NCI-H187 treated with DMSO at 0.1 percent for 48 hours (cell line): ENCODE measurements at regions not wholly inside any gene's neighbourhood (a gene's known extent, or its start where the extent isn't known, plus 50 kb on each side); places are given as distances from the start of the nearest gene placed in this dataset.

ENCODE experiments used
- DNase-seq: peaks from one replicate; lab custom pipeline; 2025; lab: John Stamatoyannopoulos, UW

- no peak for DNase-seq
Observed at GRCh38 chr2:236656166-236656565, 86.5 kb downstream of the ACKR3 start.

DNA sequence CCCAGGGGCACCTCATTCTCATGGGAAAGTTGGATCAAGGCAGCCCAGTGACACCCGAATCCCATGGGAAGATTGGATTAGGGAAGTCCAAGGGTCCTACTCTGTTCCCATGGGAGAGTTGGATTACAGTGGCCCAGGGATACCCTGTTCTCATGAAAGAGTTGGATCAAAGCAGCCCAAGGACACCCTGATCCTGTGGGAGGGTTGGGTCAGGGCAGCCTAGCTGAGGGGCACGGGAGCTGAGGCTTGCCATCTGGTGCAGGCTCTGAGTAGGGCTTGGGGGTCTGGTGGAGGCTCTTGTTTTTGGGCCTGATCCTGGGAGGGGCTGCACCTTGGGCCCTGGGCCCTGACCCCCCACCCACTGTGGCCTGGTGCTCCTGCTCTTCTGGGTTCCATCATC lies 87.1 kb downstream of the ACKR3 start:
- no peak for DNase-seq

- DNase-seq: no peak
Observed at GRCh38 chr2:236657215-236657614, 87.6 kb downstream of the ACKR3 start.

DNA sequence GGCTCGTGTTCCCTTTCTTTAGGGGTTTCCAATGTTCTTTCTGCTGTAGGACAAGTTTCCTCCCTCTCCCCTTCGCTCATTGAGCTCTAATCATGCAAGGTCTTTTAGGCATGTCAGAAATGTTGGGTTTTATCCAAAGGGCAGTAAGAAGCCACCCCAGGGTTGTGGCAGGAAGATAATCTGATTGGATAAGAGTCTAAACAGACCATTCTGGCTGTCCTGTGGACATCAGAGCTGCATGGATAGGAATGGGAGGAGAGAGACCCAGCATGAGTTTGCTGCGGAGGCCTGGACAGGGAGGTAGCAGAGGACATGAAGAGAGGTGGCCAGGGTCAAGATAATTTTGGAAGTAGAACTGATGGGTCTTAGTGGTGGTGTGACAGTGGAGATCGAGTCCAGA lies 88.2 kb downstream of the ACKR3 start:
- DNase-seq: no peak

- DNase-seq: no peak
Observed at GRCh38 chr2:236658974-236659757, 89.5 kb downstream of the ACKR3 start.

- peak; percentile 76 for DNase-seq
Observed at GRCh38 chr2:236659758-236660150, 90.1 kb downstream of the ACKR3 start.

DNA sequence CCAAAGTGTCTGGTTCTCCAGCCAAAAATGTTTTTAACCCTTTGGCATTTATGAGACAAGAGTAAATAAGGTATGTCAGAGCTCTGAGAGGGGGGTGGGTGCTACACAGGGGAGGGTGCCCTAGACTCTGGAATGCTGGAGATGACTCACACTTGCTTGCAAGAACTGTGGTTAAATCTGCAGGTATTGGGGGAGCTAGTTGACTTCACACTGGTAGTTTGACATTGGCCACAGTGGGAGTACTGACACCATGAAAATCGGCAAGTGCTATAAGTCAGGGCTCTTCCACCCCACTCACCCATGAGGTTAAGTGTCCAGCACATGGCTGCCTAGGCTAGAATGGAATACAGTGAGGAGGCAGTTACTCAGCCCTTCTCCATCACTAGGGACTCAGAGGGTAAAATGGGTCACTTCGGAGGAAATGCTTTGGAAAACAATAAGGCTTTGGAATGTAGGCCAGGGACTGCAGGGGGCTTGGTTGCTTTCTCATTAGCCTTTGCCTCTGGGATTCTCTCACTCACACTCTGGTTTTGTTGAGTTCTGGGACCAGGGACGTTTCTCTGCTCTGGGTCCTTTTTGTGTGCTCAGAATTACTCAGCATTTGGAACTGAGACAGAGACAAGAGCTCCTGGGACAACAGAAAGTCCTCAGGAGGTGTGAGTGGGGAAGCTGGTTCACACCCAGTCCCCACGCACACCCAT lies 91.6 kb downstream of the ACKR3 start:
- no peak for DNase-seq

DNA sequence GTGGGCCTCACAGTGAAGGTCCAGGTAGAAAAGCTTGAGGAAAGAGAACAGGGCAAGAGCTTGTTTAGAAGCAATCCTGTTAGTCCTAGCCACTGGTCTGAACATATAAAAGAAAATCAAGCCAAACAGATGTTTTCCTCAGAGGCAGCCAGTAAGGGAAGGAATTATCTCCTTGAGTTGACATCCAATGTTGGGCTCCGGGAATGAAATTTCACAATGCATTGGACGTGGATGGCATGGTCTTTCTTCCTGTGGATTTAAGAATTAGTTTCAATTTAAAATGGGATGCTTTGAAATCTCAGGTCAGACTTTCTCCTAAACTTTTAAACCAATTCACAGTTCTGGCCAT lies 92.1 kb downstream of the ACKR3 start:
- DNase-seq: no peak

DNA sequence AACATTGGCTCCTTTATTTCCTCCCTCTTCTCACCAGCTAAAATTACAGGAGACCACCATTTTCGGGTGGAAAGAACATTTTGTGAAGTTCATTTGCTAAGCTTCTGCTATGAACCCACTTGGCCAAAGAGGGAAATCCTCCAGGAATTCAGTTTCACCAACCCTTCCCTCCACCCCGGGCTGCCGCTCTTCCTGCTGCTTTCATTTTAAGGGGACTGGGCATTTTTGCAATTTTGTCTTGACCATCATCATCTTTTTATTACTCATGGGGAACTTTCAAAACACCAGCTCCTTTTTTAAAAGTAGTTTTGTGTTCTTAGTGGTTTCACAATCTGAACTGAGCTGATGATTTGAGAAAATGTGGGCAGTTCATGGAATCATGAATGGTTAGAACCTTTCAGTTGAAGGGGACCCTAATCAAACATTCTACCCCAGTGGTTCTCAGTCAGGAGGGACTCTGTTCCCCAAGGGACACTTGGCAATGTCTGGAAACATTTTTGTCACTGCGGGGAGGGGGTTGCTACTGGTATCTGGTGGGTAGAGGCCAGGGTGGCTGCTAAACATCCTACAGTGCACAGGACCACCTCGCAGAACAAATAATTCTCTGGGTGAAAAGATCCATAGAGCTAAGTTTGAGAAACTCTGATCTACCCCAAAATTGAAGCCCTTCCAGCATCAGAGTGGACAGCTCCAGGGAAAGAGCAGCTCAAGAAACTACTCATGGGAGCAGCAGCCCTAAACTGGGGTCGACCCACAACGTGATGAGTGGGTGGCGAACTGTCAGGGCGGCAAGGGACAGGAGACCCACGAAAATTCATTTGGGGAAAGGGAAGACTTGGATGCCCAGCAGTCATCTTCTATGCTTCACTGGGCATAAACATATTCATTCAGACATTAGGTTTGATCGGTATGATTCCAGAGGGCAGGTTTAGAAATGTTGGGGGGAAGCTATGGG lies 92.9 kb downstream of the ACKR3 start:
- DNase-seq: no peak

GRCh38 chr2:236663287-236664101 lies 93.9 kb downstream of the ACKR3 start:
- DNase-seq: no peak

DNA sequence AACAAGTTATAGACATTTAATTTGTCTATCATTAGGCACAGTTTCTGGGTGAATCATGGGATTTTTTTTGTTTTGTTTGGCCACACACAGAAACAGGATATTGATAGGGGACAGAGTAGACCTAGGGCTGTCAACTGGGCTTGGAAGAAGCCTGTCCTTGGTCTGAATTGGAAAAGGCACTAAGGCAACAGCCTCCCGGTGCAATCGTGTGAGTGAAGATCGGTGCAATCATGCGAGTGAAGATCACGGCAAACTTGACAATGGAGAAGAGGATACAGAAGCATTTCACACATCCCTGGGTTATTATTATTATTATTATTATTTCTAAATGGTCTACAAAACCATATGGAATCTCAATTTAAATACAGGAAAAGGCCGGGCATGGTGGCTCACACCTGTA lies 94.5 kb downstream of the ACKR3 start:
- no peak for DNase-seq

DNA sequence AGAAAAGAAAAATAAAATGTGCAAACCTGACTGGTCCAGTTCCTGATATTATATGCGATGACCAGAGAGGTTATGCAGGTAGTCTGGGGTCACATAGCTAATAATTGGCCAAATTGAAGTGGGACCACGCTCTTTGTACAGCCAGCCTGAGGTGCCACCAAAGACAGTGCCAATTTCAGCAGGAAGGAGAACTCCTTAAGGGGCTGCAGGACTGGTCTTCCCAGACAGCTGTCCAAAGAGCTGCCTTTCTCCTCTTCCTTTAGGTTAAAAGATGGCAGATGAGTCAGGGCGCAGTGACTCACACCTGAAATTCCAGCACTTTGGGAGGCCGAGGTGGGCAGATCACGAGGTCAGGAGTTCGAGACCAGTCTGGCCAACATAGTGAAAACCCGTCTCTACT lies 95.5 kb downstream of the ACKR3 start:
- no peak for DNase-seq

GRCh38 chr2:236665572-236666118 lies 96.0 kb downstream of the ACKR3 start:
- DNase-seq: no peak

DNA sequence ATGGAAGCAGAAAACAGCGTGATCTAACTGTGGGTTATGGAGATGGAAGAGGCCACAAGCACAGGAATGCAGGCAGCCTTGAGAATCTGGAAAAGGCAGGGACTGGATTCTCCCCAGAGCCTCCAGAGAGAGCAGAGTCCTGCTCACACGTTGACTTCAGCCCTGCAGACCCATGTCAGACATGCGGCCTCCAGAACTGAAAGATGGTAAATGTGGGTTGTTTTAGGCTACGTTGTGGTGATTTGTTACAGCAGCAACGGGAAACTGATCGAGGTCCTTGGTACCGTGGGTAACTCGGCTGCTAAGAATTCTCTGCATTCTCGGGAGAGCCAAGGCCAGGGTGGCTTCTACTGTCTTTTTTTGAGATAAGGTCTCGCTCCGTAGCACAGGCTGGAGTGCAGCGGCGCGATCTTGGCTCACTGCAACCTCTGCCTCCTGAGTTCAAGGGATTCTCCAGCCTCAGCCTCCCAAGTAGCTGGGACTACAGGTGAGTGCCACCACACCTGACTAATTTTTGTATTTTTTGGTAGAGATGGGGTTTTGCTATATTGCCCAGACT lies 97.1 kb downstream of the ACKR3 start:
- no peak for DNase-seq

DNA sequence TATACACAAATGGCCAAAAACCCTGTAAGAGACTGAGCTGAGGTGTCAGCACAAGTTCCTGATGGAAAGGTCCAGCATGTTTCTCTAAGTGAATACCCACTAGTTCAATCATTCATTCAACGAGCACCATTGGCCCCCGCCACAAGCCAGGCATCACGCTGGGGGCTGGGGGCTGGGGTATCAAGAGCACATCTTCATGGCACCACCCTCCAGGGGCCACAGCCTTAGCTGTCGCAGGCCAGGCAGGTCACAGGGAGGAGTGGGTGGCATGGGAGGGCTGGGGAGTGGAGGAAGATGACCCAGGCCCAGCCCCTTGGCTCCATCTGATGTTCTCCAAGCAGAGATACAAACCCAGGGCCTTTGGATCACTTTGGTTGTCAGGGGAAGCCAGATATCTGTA lies 97.9 kb downstream of the ACKR3 start:
- no peak for DNase-seq

GRCh38 chr2:236668531-236668969 lies 98.9 kb downstream of the ACKR3 start:
- no peak for DNase-seq

- no peak for DNase-seq
Observed at GRCh38 chr2:236670235-236670620, 100.6 kb downstream of the ACKR3 start.

DNA sequence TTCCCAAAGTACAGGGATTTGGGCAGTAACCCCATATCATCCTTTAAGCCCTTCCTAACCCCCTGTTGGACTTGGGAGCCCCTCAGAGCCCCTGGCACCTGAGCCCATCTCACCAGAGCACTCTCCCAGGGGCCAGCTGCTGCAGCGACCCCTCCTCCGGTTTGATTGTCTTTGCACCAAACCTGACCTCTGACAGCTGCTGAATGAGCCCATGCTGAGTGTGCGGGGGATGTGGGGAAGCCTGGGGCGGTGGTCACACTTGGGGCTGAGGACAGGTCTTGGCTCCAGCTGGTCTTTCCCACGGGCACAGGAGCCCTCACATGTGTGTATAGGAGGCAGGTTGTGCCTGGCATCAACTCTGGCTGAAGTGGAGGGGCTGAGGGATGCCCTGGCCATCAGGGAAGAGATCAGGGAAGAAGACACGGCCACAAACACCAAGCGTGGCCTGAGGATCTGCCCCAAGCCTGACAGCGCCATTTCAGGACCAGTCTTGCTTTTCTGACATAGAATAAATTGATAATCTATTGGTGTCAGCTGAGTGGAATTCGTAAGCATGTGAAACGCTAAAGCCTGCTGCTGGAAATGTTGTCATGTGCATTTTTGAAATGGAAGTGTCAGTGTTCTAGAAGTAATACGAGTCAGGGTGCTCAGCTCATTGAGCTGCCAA lies 102.4 kb downstream of the ACKR3 start:
- no peak for DNase-seq

GRCh38 chr2:236672606-236673005 lies 103.0 kb downstream of the ACKR3 start:
- DNase-seq: no peak

DNA sequence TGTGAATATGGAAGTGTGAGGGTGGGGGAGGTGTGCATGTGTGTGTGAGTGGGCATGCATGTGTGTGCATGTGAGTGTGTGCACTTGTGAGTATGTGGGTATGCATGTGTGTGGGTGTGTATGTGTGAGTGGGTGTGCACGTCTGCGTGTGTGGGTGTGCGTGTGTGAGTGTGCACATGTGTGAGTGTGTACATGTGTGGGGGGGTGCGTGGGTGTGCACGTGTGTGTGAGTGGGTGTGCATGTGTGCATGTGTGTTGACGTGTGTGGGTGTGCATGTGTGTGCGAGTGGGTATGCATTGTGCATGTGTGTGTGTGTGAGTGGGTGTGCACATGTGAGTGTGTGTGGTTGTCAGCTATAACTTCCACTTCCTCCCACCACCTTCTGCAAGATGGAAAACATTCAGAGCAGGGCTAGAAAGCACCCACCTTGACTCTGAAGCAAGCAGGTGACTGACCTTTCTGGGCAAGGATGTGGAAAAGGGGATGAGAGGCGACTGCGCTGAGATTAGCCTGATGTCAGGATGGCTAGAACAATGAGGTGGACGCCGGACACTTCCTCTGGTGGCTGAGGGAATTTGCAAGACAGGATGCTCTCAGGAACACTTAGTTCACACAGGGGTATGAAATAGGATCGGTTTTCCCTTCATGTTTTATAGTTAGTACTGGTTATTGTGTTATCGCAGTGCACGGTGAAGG lies 103.6 kb downstream of the ACKR3 start:
- DNase-seq: no peak
